Activated T-cell treated with anti-CD3 and anti-CD28 coated beads, Interleukin-2, amount 50 U/mL, for 72 hours (primary cell): ENCODE measurements at regions not wholly inside any gene's neighbourhood (a gene's known extent, or its start where the extent isn't known, plus 50 kb on each side); places are given as distances from the start of the nearest gene placed in this dataset.

ENCODE experiments used
- ATAC-seq, 2 donors: fragments of 150-1000 bp; cut with Tn5 transposase; replicated peaks in 1 of 2; 2 replicates each; pipeline ENCODE4 v1.10.0; 2021; ENCODE audit warnings: moderate library complexity in 2 of 2, mild to moderate bottlenecking in 1 of 2
- DNase-seq, 2 donors: peaks; one replicate each; pipeline ENCODE4 v3.0.0; 2021 to 2022; ENCODE audit warnings: mixed read lengths in 1 of 2
- H3K27ac Mint-ChIP-seq: one replicate; pipeline ENCODE4 v1.8.0; 2022; ENCODE audit warnings: mild to moderate bottlenecking, moderate library complexity, mixed read lengths
- H3K27me3 Mint-ChIP-seq: one replicate; pipeline ENCODE4 v1.8.0; 2022; ENCODE audit warnings: low read depth, mixed read lengths
- H3K36me3 Mint-ChIP-seq, 2 donors: one replicate each; pipeline ENCODE4 v1.8.0; 2022; ENCODE audit warnings: mixed read lengths in 2 of 2, mild to moderate bottlenecking in 1 of 2; ENCODE audit not compliant: insufficient read depth in 2 of 2
- H3K4me1 Mint-ChIP-seq: one replicate; pipeline ENCODE4 v1.8.0; 2022; ENCODE audit warnings: low read depth, mixed read lengths
- H3K4me3 Mint-ChIP-seq, 2 donors: one replicate each; pipeline ENCODE4 v1.8.0; 2022; ENCODE audit warnings: mild to moderate bottlenecking in 2 of 2, mixed read lengths in 2 of 2, moderate library complexity in 2 of 2
- H3K9me3 Mint-ChIP-seq, 2 donors: one replicate each; pipeline ENCODE4 v1.8.0; 2022; ENCODE audit warnings: mixed read lengths in 2 of 2

DNA sequence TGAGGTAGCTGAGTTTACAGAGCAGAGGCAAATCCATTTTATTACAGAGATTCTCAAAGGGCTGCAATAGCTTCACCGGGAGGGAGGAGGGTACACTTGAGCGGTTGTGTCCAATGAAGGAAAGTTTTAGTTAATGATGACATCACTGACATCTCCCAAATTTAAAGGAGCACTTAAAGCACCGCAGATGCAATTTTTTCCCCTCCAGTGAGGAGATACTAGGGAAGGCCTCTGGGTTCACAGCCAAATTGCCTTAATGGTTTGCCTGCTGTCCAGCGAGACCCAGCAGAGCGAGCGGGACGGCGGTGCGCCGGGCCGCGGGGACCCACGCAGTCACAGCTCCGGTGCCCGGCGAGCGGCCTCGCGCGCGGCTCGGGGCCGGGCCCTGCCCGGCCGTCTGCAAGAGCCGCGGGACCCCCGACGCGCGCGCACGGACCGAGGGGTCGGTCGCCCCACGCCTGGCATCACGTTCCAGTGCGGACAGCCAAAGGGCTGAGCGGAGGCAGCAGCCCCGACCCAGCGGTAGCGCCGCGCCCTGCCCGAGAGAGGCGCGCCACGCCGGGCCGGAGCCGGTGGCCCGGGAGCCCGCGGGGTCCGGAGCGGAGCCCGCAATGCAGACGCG, 160.5 kb upstream of the CHRNA7 start:
- Mint-ChIP-seq H3K4me3 (peak overlapping the region; percentile 68 to 82), H3K36me3 (no peaks in the 10 kb centered on the region), H3K27ac (no peak overlapping the region), H3K4me1 (peaks cover 6% of the 10 kb centered on the region), H3K27me3 (peaks cover 22% of the 10 kb centered on the region), H3K9me3 (no peaks in the 10 kb centered on the region)
- peak; percentile 2 to 10 for DNase-seq
- peak in 1 of 2 donors; percentile 13 for ATAC-seq

DNA sequence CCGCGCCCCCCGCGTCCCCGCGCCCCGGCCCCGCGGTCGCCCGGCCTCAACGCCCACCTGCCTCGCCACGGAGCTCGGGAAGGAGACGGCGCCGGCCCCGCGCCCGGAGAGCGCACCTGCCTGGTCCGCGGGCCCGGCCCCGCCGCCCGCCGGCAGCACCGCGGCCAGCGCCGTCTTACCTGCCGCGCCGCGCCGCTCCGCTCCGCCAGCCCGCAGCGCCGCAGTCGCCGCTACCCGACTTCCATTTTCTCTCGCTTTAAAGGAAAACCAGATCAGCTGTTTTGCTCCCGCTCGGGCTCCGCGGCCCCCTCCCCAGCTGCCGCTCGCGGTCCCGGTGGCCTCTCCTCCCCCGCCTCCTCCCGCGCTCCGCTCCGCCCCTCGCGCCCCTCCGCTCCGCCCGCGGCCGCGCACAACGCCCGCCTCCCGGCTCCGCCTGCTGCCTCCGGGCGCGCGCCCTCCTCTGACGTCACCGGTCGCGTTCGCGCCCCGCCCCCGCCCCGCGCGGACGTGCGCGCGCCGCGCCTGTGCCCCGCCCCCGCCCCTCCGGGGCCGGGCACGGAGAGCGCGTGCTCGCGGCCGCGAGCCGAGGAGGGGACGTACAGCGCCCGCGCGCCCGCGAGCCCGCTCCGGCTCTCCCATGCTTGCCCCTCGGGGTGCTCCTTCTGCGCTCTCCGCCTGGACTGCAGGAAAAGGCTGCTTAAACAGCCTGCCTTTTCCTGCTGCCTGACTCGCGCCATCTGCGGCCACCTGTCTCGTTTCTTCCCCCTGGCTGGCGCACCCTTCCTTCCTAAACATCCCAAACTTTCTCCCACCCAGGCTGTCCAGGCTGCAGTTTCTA, 159.8 kb upstream of the CHRNA7 start, which contains the start of gene OTUD7A:
Gene OTUD7A (minus strand): TSS at position 346 of the 838 bp plus-strand sequence.
- H3K36me3 Mint-ChIP-seq: no peaks in the 10 kb centered on the region
- H3K4me3 Mint-ChIP-seq: peak within 1 kb of the TSS; percentile 89 to 90
- H3K9me3 Mint-ChIP-seq: no peaks in the 10 kb centered on the region
- peak; percentile 90 to 91 for ATAC-seq
- H3K27me3 Mint-ChIP-seq: peaks cover 20% of the 10 kb centered on the region
- peak within 1 kb of the TSS; percentile 72 for H3K27ac Mint-ChIP-seq
- H3K4me1 Mint-ChIP-seq: peaks cover 6% of the 10 kb centered on the region
- peak; percentile 85 to 90 for DNase-seq

DNA sequence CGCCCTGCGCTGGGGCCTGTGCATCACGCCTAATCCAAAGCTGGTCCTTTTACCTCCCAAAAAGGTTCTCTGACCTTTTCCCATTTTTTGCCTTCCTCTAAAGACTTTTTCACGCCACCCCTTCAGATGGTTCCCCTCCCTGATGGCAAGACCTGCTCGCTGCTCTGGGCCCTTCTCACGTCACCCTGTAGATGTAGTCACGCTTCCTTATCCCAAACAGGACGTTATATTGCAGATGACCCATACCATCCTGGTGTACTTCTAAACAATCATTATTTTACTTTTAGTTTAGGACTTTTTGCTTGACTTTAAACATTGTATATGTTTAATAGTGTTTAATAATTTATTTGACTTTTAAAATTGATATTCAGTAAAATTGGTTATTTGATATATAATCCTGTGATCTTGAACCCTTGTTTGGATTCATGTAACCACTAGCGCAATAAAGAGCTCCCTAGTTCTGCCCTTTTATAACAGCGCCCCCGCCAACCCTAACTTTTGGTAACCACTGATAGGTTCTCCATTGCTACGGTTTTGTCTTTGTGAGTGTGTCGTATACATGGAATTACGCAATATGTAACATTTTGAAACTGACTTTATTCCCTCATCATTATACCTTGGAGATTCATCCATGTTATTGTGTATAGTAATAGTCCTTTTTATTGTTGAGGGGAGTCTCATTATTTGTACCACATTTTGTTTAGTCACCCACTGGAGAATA, 159.0 kb upstream of the CHRNA7 start:
- Mint-ChIP-seq H3K27ac (peak overlapping the region; percentile 72), H3K36me3 (no peaks in the 10 kb centered on the region), H3K27me3 (peaks cover 20% of the 10 kb centered on the region), H3K9me3 (no peaks in the 10 kb centered on the region), H3K4me3 (peak overlapping the region; percentile 89 to 90), H3K4me1 (peaks cover 6% of the 10 kb centered on the region)
- DNase-seq (no peak), ATAC-seq (peak; percentile 8 to 19)

DNA sequence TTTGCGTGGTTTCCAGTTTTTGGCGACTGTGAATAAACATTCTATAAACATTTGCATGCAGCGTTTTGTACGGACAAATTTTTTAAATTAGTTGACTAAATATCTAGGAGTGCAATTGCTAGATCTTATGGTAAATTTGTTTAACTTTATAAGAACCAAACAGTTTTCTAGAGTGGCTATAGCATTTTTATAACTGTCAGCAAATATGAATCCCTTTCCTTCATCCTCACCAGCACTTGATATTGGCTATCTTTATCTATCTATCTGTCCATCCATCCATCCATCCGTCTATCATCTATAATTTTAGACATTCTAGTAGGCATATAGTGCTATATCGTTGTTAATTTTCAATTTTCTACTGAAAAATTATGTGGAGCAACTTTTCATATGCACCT, 158.4 kb upstream of the CHRNA7 start:
- Mint-ChIP-seq H3K4me1 (peaks cover 6% of the 10 kb centered on the region), H3K27ac (no peak overlapping the region), H3K36me3 (no peaks in the 10 kb centered on the region), H3K4me3 (peak overlapping the region in 1 of 2 donors; percentile 63), H3K9me3 (no peaks in the 10 kb centered on the region), H3K27me3 (peaks cover 20% of the 10 kb centered on the region)
- ATAC-seq: no peak
- no peak for DNase-seq

DNA sequence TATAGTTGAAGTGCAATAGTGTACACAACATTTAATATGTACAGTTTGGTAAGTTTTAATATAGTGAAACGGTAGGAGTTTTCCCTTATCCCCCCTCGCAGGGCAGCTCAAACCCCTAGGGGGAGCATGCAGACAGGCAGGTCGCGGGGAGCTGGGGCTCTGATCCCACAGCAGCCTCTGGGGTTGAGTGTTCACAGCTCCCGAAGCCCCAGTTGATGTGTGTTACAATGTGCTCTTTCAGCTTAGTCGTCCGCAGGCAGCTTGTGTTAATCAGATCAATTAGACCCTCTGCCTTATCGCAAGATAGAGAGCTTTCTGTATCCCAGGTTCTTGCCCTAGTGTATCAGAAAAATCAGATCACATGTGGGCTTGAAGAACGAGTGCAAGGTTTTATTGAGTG, 143.1 kb upstream of the CHRNA7 start:
- H3K27me3 Mint-ChIP-seq: peaks cover 31% of the 10 kb centered on the region

DNA sequence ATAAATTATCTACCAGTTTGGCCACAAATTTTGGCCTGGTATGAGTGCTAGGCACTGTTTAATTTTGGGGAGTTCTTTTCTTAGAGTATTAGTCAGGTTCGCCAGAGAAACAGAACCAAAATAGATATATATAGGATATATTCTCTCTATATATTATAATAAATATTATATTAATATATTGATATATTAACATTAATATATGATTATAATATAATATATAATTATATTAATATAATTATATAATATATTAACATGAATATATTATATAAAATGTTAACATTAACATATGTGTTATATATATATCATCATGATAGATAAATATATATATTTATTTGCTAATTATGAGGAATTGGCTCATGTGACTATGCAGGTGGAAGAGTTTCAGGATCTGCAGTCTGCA, 137.8 kb upstream of the CHRNA7 start:
- Mint-ChIP-seq H3K27ac (no peak overlapping the region), H3K36me3 (peaks cover 0 to 2% of the 10 kb centered on the region in 2 donors), H3K4me3 (no peak overlapping the region), H3K9me3 (peaks cover 0 to 2% of the 10 kb centered on the region in 2 donors), H3K4me1 (peaks cover 4% of the 10 kb centered on the region), H3K27me3 (peaks cover 20% of the 10 kb centered on the region)
- ATAC-seq (no peak), DNase-seq (no peak)

More for the DNA sequence above, 143.1 kb upstream of the CHRNA7 start:
- Mint-ChIP-seq H3K4me1 (peaks cover 4% of the 10 kb centered on the region), H3K36me3 (no peaks in the 10 kb centered on the region), H3K27ac (no peak overlapping the region), H3K9me3 (no peaks in the 10 kb centered on the region), H3K4me3 (no peak overlapping the region)
- no peak for ATAC-seq
- no peak for DNase-seq

DNA sequence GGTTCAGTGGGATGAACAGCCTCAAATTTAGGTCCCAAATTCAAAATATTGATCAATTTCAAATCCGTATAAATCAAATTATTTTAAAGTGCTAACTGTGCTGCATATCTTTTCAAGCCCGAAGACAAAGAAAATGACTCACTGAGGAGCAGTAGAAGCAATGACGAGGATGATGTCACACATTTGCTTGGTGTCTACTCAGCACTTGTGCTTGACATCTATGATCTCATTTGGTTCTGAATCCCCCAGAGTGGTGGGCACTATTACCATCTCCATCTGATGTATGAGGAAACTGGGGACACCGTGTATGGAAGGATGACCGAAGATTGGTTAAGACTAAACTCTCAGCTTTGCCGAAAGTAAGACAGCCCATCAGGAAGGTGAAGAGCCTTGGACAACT, 136.5 kb upstream of the CHRNA7 start:
- Mint-ChIP-seq H3K36me3 (peaks cover 3 to 5% of the 10 kb centered on the region in 2 donors), H3K9me3 (peaks cover 2 to 3% of the 10 kb centered on the region in 2 donors), H3K27me3 (peaks cover 8% of the 10 kb centered on the region), H3K4me3 (no peak overlapping the region), H3K4me1 (no peaks in the 10 kb centered on the region), H3K27ac (no peak overlapping the region)
- DNase-seq: no peak
- no peak for ATAC-seq

DNA sequence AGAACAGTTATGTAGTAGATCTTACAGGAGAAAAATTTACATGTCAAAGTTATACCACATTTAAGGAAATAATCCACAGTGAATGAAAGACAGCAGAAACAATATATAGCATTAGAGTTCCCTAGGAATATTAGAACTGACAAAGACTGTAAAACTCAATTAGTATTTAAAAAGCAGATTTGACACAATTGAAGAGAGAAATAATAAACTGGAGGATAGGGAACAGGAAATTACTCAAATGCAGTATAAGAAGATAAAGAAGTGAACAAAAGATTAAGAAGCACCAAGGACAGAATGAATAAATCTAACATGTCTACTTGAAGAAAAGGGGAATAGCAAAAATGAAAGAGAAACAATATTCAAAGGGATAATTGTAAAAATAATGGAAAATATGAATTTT, 132.6 kb upstream of the CHRNA7 start:
- Mint-ChIP-seq H3K27me3 (no peaks in the 10 kb centered on the region), H3K27ac (no peak overlapping the region), H3K9me3 (peaks cover 3 to 5% of the 10 kb centered on the region in 2 donors), H3K4me1 (no peaks in the 10 kb centered on the region), H3K36me3 (peaks cover 3 to 5% of the 10 kb centered on the region in 2 donors), H3K4me3 (no peak overlapping the region)
- ATAC-seq (no peak), DNase-seq (no peak)

DNA sequence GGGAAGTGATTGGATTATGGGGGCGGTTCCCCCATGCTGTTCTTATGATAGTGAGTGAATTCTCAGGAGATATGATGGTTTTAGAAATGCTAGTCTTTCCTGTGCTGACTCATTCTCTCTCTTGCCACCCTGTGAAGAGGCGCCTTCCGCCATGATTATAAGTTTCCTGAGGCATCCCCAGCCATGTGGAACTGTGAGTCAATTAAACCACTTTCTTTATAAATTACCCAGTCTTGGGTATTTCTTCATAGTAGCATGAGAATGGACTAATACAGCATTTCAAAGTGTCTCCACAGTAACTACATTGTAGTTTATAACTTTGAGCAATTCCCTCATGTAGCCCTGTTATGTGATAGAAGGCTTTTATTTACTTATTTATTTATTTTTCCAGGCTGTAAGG, 128.8 kb upstream of the CHRNA7 start:
- Mint-ChIP-seq H3K27ac (peak overlapping the region; percentile 48), H3K9me3 (peaks cover 2 to 5% of the 10 kb centered on the region in 2 donors), H3K4me1 (no peaks in the 10 kb centered on the region), H3K27me3 (peaks cover 13% of the 10 kb centered on the region), H3K36me3 (peaks cover 3 to 5% of the 10 kb centered on the region in 2 donors), H3K4me3 (no peak overlapping the region)
- no peak for DNase-seq
- no peak for ATAC-seq

DNA sequence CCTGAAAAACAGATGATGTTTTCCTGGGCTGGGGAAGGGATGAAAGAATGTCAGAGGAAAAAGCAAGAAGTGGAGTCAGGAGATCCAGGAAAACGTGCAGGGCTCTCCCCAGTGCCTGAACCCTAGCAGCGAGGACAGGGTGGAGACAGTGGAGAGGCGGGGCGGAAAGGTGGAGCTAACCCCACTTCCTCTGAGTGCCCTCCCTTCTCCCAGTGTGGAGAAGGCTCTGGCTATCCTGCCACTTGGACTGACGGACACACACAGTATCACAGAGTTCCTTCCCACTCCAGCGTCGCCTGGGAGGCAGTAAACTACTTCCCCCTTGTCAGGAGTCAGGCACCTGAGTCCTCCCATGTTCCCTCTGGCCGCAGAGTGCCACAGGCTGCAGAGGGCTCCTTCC, 125.3 kb upstream of the CHRNA7 start:
- Mint-ChIP-seq H3K4me1 (no peaks in the 10 kb centered on the region), H3K27ac (no peak overlapping the region), H3K9me3 (peaks cover under 1 to 2% of the 10 kb centered on the region in 2 donors), H3K36me3 (no peaks in the 10 kb centered on the region), H3K4me3 (no peak overlapping the region), H3K27me3 (peaks cover 13% of the 10 kb centered on the region)
- DNase-seq (no peak), ATAC-seq (no peak)

DNA sequence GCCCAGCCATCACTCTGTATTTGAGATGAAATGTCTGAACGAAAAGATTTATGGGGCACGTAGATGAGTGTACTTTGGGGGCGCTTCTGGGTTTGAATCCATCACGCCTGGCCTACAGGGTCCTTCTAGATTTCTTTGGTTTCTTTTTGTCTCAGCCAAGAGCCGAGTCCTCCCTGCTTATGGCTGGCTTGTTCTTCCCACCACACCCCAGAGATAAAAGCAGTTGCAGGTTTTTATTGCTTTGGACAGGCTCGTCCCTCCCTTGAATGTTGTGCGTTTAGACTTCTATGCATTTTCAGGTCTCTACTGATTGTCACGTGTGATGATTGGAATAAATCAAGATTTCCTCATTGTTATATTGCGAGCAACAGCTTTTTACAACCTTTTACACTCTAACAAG, 104.8 kb upstream of the CHRNA7 start:
- H3K27me3 Mint-ChIP-seq: peaks cover 27% of the 10 kb centered on the region
- H3K9me3 Mint-ChIP-seq: peaks cover 4% of the 10 kb centered on the region in 2 donors
- H3K27ac Mint-ChIP-seq: no peak overlapping the region
- no peak overlapping the region for H3K4me3 Mint-ChIP-seq
- DNase-seq (no peak), ATAC-seq (no peak)
- peaks cover under 1% of the 10 kb centered on the region for H3K4me1 Mint-ChIP-seq
- peaks cover 0 to 4% of the 10 kb centered on the region in 2 donors for H3K36me3 Mint-ChIP-seq

DNA sequence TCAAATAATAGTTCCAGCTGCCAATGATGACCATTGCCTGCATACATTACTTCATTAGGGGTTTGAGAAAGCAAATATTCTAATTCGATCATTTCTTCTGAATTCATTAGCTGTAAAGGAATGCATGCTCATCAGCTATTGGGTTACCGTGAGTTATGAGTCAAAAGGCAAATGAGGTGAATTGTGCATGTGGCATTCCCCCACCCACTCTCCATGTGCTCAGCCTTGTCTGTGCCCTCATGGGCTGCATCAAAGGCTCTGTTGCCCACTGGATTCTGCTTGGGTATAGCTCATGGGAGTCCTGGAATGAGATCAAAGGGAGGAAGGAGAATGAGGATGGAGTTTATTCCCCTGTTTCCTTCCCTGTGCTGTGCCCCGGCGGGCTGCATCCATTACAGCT, 99.3 kb upstream of the CHRNA7 start:
- Mint-ChIP-seq H3K36me3 (no peaks in the 10 kb centered on the region), H3K4me1 (peaks cover 17% of the 10 kb centered on the region), H3K27ac (no peak overlapping the region), H3K9me3 (no peaks in the 10 kb centered on the region), H3K27me3 (peaks cover 25% of the 10 kb centered on the region), H3K4me3 (no peak overlapping the region)
- ATAC-seq: peak; percentile 53 to 77
- DNase-seq: peak; percentile 34 to 44

DNA sequence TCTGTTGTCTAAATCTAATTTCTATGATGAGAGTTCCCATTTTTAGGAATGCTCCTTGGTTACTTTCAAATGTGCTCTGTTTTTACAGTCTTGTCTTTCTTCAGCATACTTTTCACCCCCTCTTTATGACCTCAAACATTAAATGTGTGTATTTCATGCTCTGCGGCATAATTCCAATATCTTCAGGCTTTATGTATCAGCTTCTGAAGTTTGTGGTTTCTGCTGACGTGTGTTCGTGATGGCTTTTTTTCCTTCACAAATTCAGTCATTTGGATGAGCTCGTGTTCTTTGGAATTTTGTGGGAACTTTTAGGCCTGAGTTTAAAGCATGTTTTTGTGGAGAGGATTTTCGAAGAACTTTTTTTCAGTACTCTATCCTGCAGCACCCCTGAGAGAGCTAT, 97.7 kb upstream of the CHRNA7 start:
- Mint-ChIP-seq H3K27ac (no peak overlapping the region), H3K9me3 (no peaks in the 10 kb centered on the region), H3K36me3 (no peaks in the 10 kb centered on the region), H3K4me3 (no peak overlapping the region), H3K4me1 (peaks cover 17% of the 10 kb centered on the region), H3K27me3 (peaks cover 21% of the 10 kb centered on the region)
- DNase-seq: no peak
- ATAC-seq: no peak
